Endothelial cell (in vitro differentiated cells): ENCODE measurements at regions not wholly inside any gene's neighbourhood (a gene's known extent, or its start where the extent isn't known, plus 50 kb on each side); places are given as distances from the start of the nearest gene placed in this dataset.
"Not testable (repeated sequence)": the region's sequence is repeated elsewhere in the genome, so short reads cannot be mapped to it uniquely, and the experiment has no call there.

Experiments used
- DNase-seq: peaks from one replicate; pipeline ENCODE4 v3.0.0; 2021; ENCODE audit warnings: low spot score
- H3K27ac Mint-ChIP-seq: one replicate; pipeline ENCODE4 v1.8.0; 2021; ENCODE audit warnings: mixed read lengths, inconsistent platforms; ENCODE audit not compliant: unreplicated experiment
- H3K27me3 Mint-ChIP-seq: one replicate; pipeline ENCODE4 v1.8.0; 2021; ENCODE audit warnings: mild to moderate bottlenecking, moderate library complexity, mixed read lengths, inconsistent platforms; ENCODE audit not compliant: unreplicated experiment
- H3K36me3 Mint-ChIP-seq: one replicate; pipeline ENCODE4 v1.8.0; 2021; ENCODE audit warnings: mild to moderate bottlenecking, low read depth, mixed read lengths, inconsistent platforms; ENCODE audit not compliant: unreplicated experiment
- H3K4me1 Mint-ChIP-seq: one replicate; pipeline ENCODE4 v1.8.0; 2021; ENCODE audit warnings: mild to moderate bottlenecking, mixed read lengths, inconsistent platforms; ENCODE audit not compliant: unreplicated experiment
- H3K4me3 Mint-ChIP-seq: one replicate; pipeline ENCODE4 v1.8.0; 2021; ENCODE audit warnings: mild to moderate bottlenecking, mixed read lengths, inconsistent platforms; ENCODE audit not compliant: unreplicated experiment
- H3K9me3 Mint-ChIP-seq: one replicate; pipeline ENCODE4 v1.8.0; 2021; ENCODE audit warnings: mixed read lengths, inconsistent platforms; ENCODE audit not compliant: unreplicated experiment
- CTCF ChIP-seq: fragments of 200-600 bp; sonication (generic); IDR thresholded peaks from one replicate; pipeline ENCODE4 v1.5.0; 2021; ENCODE audit warnings: antibody characterized with exemption; ENCODE audit not compliant: unreplicated experiment

- no peaks in the 10 kb centered on the region for H3K9me3 Mint-ChIP-seq
- H3K27ac Mint-ChIP-seq = no peak overlapping the region
- no peaks in the 10 kb centered on the region for H3K36me3 Mint-ChIP-seq
- H3K4me3 Mint-ChIP-seq = no peak overlapping the region
- DNase-seq = no peak
- no peaks in the 10 kb centered on the region for H3K4me1 Mint-ChIP-seq
- H3K27me3 Mint-ChIP-seq = no peaks in the 10 kb centered on the region
- no peak for TF ChIP-seq CTCF
Observed at GRCh38 chr5:154598021-154598420, 120.0 kb upstream of the HAND1 start.

GRCh38 chr5:154596844-154597243 is 118.8 kb upstream of the HAND1 start:
- not testable (repeated sequence) for H3K4me3 Mint-ChIP-seq, H3K27me3 Mint-ChIP-seq, DNase-seq, H3K4me1 Mint-ChIP-seq, H3K27ac Mint-ChIP-seq, H3K36me3 Mint-ChIP-seq, H3K9me3 Mint-ChIP-seq

- TF ChIP-seq CTCF = no peak
- Mint-ChIP-seq H3K4me1 (no peaks in the 10 kb centered on the region), H3K27ac (no peak overlapping the region), H3K4me3 (no peak overlapping the region), H3K27me3 (no peaks in the 10 kb centered on the region), H3K9me3 (no peaks in the 10 kb centered on the region), H3K36me3 (no peaks in the 10 kb centered on the region)
- no peak for DNase-seq
Observed at GRCh38 chr5:154595662-154596061, 117.6 kb upstream of the HAND1 start.

GRCh38 chr5:154593796-154594195 is 115.8 kb upstream of the HAND1 start:
- H3K4me1 Mint-ChIP-seq = no peaks in the 10 kb centered on the region
- no peak for TF ChIP-seq CTCF
- DNase-seq = no peak

GRCh38 chr5:154593071-154593470 is 115.0 kb upstream of the HAND1 start:
- no peak for TF ChIP-seq CTCF
- H3K4me1 Mint-ChIP-seq = no peaks in the 10 kb centered on the region
- H3K4me3 Mint-ChIP-seq = no peak overlapping the region
- DNase-seq = no peak
- peaks cover 2% of the 10 kb centered on the region for H3K27me3 Mint-ChIP-seq
- no peaks in the 10 kb centered on the region for H3K9me3 Mint-ChIP-seq
- H3K36me3 Mint-ChIP-seq = no peaks in the 10 kb centered on the region
- no peak overlapping the region for H3K27ac Mint-ChIP-seq

More at GRCh38 chr5:154593796-154594195, 115.8 kb upstream of the HAND1 start:
- Mint-ChIP-seq H3K27me3 (no peaks in the 10 kb centered on the region), H3K4me3 (no peak overlapping the region), H3K27ac (no peak overlapping the region), H3K36me3 (no peaks in the 10 kb centered on the region), H3K9me3 (no peaks in the 10 kb centered on the region)
